ENCODE measurements at regions not wholly inside any gene's neighbourhood (a gene's known extent, or its start where the extent isn't known, plus 50 kb on each side); places are given as distances from the start of the nearest gene placed in this dataset.

DNA sequence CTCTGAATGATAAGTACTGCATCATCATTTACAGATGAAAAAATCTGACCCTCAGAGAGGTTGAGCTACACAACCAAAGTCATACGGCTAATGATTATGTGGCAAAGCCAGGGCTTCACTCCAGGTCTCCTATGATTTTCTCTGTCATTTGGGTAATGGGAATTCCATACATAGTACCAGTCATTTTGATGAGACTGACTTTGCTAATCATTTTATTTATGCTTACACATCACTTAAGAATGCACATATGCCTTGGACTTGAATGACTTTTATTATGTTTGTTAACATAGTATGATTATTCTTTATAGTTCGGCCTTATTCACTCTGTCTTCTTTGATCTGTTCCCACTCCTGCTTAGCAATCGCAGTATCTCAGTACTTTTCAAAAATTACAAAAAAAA lies 255.1 kb upstream of the GPRIN3 start:
- TF ChIP-seq, protein P1, sequence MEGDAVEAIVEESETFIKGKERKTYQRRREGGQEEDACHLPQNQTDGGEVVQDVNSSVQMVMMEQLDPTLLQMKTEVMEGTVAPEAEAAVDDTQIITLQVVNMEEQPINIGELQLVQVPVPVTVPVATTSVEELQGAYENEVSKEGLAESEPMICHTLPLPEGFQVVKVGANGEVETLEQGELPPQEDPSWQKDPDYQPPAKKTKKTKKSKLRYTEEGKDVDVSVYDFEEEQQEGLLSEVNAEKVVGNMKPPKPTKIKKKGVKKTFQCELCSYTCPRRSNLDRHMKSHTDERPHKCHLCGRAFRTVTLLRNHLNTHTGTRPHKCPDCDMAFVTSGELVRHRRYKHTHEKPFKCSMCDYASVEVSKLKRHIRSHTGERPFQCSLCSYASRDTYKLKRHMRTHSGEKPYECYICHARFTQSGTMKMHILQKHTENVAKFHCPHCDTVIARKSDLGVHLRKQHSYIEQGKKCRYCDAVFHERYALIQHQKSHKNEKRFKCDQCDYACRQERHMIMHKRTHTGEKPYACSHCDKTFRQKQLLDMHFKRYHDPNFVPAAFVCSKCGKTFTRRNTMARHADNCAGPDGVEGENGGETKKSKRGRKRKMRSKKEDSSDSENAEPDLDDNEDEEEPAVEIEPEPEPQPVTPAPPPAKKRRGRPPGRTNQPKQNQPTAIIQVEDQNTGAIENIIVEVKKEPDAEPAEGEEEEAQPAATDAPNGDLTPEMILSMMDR (IDR thresholded peaks at IDR 0.05) = no peak
- no peak for TF ChIP-seq POLR2A (IDR thresholded peaks at IDR 0.05)

Data from thyroid gland (tissue), 4 donors.